SU-DHL-6 (cell line): ENCODE measurements at regions not wholly inside any gene's neighbourhood (a gene's known extent, or its start where the extent isn't known, plus 50 kb on each side); places are given as distances from the start of the nearest gene placed in this dataset.

Experiments
- EZH2phosphoT487 ChIP-seq: fragments of 200-600 bp; sonication (generic), shearing (Covaris generic); conservative IDR thresholded peaks from 2 replicates; pipeline ENCODE4 v1.6.1; 2018; ENCODE audit warnings: mild to moderate bottlenecking, antibody characterized with exemption, low read length, moderate library complexity, mixed read lengths
- TF ChIP-seq, protein P1 (sequence below): fragments of 200-600 bp; sonication (generic); IDR thresholded peaks from one replicate; pipeline ENCODE4 v1.5.1; 2017; ENCODE audit warnings: antibody characterized with exemption, mild to moderate bottlenecking, low read length, moderate library complexity; ENCODE audit not compliant: insufficient read depth, poor library complexity, severe bottlenecking

DNA sequence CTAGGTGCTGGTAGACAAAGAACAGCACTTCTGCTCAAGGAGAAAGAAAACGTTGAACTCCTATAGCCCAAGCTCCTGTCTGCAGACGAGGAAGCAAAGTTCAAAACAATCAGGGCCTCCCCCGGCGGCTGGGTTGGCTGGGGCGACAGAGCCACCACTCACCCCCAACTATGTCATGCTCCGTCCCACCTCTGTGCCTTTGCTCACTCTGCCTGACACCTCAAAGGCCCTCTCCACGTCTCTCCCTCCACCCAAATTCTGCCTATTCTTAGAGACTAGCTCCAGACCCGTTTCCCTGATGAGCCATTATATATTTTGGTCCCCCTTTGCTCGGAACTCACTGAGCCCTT lies 304.3 kb downstream of the TLE3 start:
- TF ChIP-seq, protein P1, sequence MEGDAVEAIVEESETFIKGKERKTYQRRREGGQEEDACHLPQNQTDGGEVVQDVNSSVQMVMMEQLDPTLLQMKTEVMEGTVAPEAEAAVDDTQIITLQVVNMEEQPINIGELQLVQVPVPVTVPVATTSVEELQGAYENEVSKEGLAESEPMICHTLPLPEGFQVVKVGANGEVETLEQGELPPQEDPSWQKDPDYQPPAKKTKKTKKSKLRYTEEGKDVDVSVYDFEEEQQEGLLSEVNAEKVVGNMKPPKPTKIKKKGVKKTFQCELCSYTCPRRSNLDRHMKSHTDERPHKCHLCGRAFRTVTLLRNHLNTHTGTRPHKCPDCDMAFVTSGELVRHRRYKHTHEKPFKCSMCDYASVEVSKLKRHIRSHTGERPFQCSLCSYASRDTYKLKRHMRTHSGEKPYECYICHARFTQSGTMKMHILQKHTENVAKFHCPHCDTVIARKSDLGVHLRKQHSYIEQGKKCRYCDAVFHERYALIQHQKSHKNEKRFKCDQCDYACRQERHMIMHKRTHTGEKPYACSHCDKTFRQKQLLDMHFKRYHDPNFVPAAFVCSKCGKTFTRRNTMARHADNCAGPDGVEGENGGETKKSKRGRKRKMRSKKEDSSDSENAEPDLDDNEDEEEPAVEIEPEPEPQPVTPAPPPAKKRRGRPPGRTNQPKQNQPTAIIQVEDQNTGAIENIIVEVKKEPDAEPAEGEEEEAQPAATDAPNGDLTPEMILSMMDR: no peak
- TF ChIP-seq EZH2phosphoT487: no peak
